ENCODE measurements at regions not wholly inside any gene's neighbourhood (a gene's known extent, or its start where the extent isn't known, plus 50 kb on each side); places are given as distances from the start of the nearest gene placed in this dataset.

GRCh38 chr2:199558156-199558555 is 100.4 kb upstream of the SATB2 start:
- no peak for TF ChIP-seq CTCF (IDR thresholded peaks at IDR 0.05; ENCODE audit: insufficient read depth, low read length, poor library complexity, severe bottlenecking)
- Histone ChIP-seq H3K27me3 (ENCODE audit: control insufficient read depth, insufficient read depth, low read length) (no peaks in the 10 kb centered on the region), H3K4me3 (ENCODE audit: low read depth, low read length) (no peak overlapping the region), H3K36me3 (ENCODE audit: control insufficient read depth, insufficient read depth, low read length) (no peaks in the 10 kb centered on the region)
- no peak for DNase-seq (ENCODE audit: low read depth)

- no peak for DNase-seq (ENCODE audit: low read depth)
- TF ChIP-seq CTCF (IDR thresholded peaks at IDR 0.05; ENCODE audit: insufficient read depth, low read length, poor library complexity, severe bottlenecking): no peak
- no peaks in the 10 kb centered on the region for H3K36me3 ChIP-seq (ENCODE audit: control insufficient read depth, insufficient read depth, low read length)
- no peaks in the 10 kb centered on the region for H3K27me3 ChIP-seq (ENCODE audit: control insufficient read depth, insufficient read depth, low read length)
- H3K4me3 ChIP-seq (ENCODE audit: low read depth, low read length): no peak overlapping the region
Measured at GRCh38 chr2:199556527-199557285, 99.0 kb upstream of the SATB2 start.

- no peak for TF ChIP-seq CTCF (IDR thresholded peaks at IDR 0.05; ENCODE audit: insufficient read depth, low read length, poor library complexity, severe bottlenecking)
- Histone ChIP-seq H3K4me3 (ENCODE audit: low read depth, low read length) (no peak overlapping the region), H3K27me3 (ENCODE audit: control insufficient read depth, insufficient read depth, low read length) (no peaks in the 10 kb centered on the region), H3K36me3 (ENCODE audit: control insufficient read depth, insufficient read depth, low read length) (no peaks in the 10 kb centered on the region)
- no peak for DNase-seq (ENCODE audit: low read depth)
Measured at GRCh38 chr2:199554026-199554425, 96.3 kb upstream of the SATB2 start.

- Histone ChIP-seq H3K27me3 (ENCODE audit: control insufficient read depth, insufficient read depth, low read length) (no peaks in the 10 kb centered on the region), H3K4me3 (ENCODE audit: low read depth, low read length) (no peak overlapping the region), H3K36me3 (ENCODE audit: control insufficient read depth, insufficient read depth, low read length) (no peaks in the 10 kb centered on the region)
- no peak for DNase-seq (ENCODE audit: low read depth)
- no peak for TF ChIP-seq CTCF (IDR thresholded peaks at IDR 0.05; ENCODE audit: insufficient read depth, low read length, poor library complexity, severe bottlenecking)
Measured at GRCh38 chr2:199552141-199552540, 94.4 kb upstream of the SATB2 start.

GRCh38 chr2:199543606-199544172 is 86.0 kb upstream of the SATB2 start:
- DNase-seq (ENCODE audit: low read depth): no peak
- H3K4me3 ChIP-seq (ENCODE audit: low read depth, low read length): no peak overlapping the region
- no peak for TF ChIP-seq CTCF (IDR thresholded peaks at IDR 0.05; ENCODE audit: insufficient read depth, low read length, poor library complexity, severe bottlenecking)
- no peaks in the 10 kb centered on the region for H3K36me3 ChIP-seq (ENCODE audit: control insufficient read depth, insufficient read depth, low read length)
- H3K27me3 ChIP-seq (ENCODE audit: control insufficient read depth, insufficient read depth, low read length): no peaks in the 10 kb centered on the region

Measured in kidney epithelial cell (primary cell).